ENCODE measurements at regions not wholly inside any gene's neighbourhood (a gene's known extent, or its start where the extent isn't known, plus 50 kb on each side); places are given as distances from the start of the nearest gene placed in this dataset.
"Not testable (repeated sequence)": the region's sequence is repeated elsewhere in the genome, so short reads cannot be mapped to it uniquely, and the experiment has no call there.

GRCh38 chr17:30605027-30605426, 127.8 kb downstream of the GOSR1 start:
- Mint-ChIP-seq H3K4me3 (no peak overlapping the region), H3K36me3 (ENCODE audit: insufficient read depth in 2 of 2) (no peaks in the 10 kb centered on the region), H3K4me1 (ENCODE audit: low read depth) (peaks cover 14% of the 10 kb centered on the region), H3K27me3 (ENCODE audit: low read depth) (no peaks in the 10 kb centered on the region), H3K9me3 (no peaks in the 10 kb centered on the region), H3K27ac (peak overlapping the region; percentile 20)
- ATAC-seq (replicated peaks in 1 of 2) (no peak), DNase-seq (no peak)

DNA sequence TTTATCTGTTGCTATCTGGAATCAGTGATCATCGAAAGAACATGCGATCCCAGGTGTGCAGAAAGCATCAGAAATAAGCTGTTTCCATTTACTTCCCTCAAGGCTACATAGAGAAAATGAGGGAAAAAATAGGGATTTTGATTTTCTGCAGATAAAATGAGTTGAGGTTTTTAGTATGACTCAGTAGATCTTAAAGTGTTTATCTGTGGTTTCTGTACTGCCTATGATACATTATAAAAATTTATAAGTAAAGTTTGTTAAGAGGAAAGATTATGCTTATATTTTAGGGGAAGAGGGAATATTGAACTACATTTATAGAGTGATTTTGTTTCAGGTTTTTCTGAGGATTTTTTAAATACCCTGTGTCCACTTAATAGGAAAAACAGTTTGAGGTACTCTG, 125.2 kb downstream of the GOSR1 start:
- H3K36me3 Mint-ChIP-seq (ENCODE audit: insufficient read depth in 2 of 2); DNase-seq; H3K9me3 Mint-ChIP-seq; H3K27ac Mint-ChIP-seq; ATAC-seq (replicated peaks in 1 of 2); H3K27me3 Mint-ChIP-seq (ENCODE audit: low read depth): not testable (repeated sequence)
- Mint-ChIP-seq H3K4me1 (ENCODE audit: low read depth) (peaks cover 17% of the 10 kb centered on the region), H3K4me3 (peak overlapping the region; percentile 94 to 97)

GRCh38 chr17:30601984-30602383, 124.8 kb downstream of the GOSR1 start:
- H3K27ac Mint-ChIP-seq; ATAC-seq (replicated peaks in 1 of 2): not testable (repeated sequence)

GRCh38 chr17:30600830-30601494, 123.8 kb downstream of the GOSR1 start:
- Mint-ChIP-seq H3K36me3 (ENCODE audit: insufficient read depth in 2 of 2) (no peaks in the 10 kb centered on the region), H3K4me1 (ENCODE audit: low read depth) (peaks cover 17% of the 10 kb centered on the region), H3K27ac (peak overlapping the region; percentile 85), H3K27me3 (ENCODE audit: low read depth) (peaks cover 5% of the 10 kb centered on the region), H3K4me3 (peak overlapping the region; percentile 94 to 97), H3K9me3 (no peaks in the 10 kb centered on the region)
- DNase-seq (peak; percentile 17 to 25), ATAC-seq (replicated peaks in 1 of 2) (peak; percentile 6 to 12)

More at GRCh38 chr17:30601984-30602383, 124.8 kb downstream of the GOSR1 start:
- H3K9me3 Mint-ChIP-seq; H3K27me3 Mint-ChIP-seq (ENCODE audit: low read depth); H3K36me3 Mint-ChIP-seq (ENCODE audit: insufficient read depth in 2 of 2); DNase-seq: not testable (repeated sequence)
- peaks cover 17% of the 10 kb centered on the region for H3K4me1 Mint-ChIP-seq (ENCODE audit: low read depth)
- peak overlapping the region; percentile 94 to 97 for H3K4me3 Mint-ChIP-seq

- H3K4me1 Mint-ChIP-seq (ENCODE audit: low read depth): peaks cover 17% of the 10 kb centered on the region
- H3K4me3 Mint-ChIP-seq: peak overlapping the region; percentile 94 to 97
- H3K27ac Mint-ChIP-seq: peak overlapping the region; percentile 35
- peak; percentile 80 to 82 for DNase-seq
- ATAC-seq (replicated peaks in 1 of 2): peak; percentile 93 to 95
- H3K27me3 Mint-ChIP-seq (ENCODE audit: low read depth): peaks cover 5% of the 10 kb centered on the region
- no peaks in the 10 kb centered on the region for H3K9me3 Mint-ChIP-seq
- H3K36me3 Mint-ChIP-seq (ENCODE audit: insufficient read depth in 2 of 2): no peaks in the 10 kb centered on the region
Observed at GRCh38 chr17:30600060-30600829, 123.0 kb downstream of the GOSR1 start.

GRCh38 chr17:30599428-30600059, 122.3 kb downstream of the GOSR1 start:
- ATAC-seq (replicated peaks in 1 of 2) (no peak), DNase-seq (no peak)
- H3K27me3 Mint-ChIP-seq (ENCODE audit: low read depth): peaks cover 5% of the 10 kb centered on the region
- H3K27ac Mint-ChIP-seq: no peak overlapping the region
- H3K4me1 Mint-ChIP-seq (ENCODE audit: low read depth): peaks cover 17% of the 10 kb centered on the region
- no peaks in the 10 kb centered on the region for H3K9me3 Mint-ChIP-seq
- no peaks in the 10 kb centered on the region for H3K36me3 Mint-ChIP-seq (ENCODE audit: insufficient read depth in 2 of 2)
- H3K4me3 Mint-ChIP-seq: peak overlapping the region; percentile 94 to 97

- Mint-ChIP-seq H3K9me3 (no peaks in the 10 kb centered on the region), H3K27ac (no peak overlapping the region)
- ATAC-seq (replicated peaks in 1 of 2): no peak
Observed at GRCh38 chr17:30597776-30598288, 120.6 kb downstream of the GOSR1 start.

GRCh38 chr17:30596948-30597775, 120.0 kb downstream of the GOSR1 start:
- H3K4me1 Mint-ChIP-seq (ENCODE audit: low read depth); H3K27me3 Mint-ChIP-seq (ENCODE audit: low read depth); H3K4me3 Mint-ChIP-seq; H3K9me3 Mint-ChIP-seq; ATAC-seq (replicated peaks in 1 of 2); H3K27ac Mint-ChIP-seq; DNase-seq; H3K36me3 Mint-ChIP-seq (ENCODE audit: insufficient read depth in 2 of 2): not testable (repeated sequence)

More at GRCh38 chr17:30597776-30598288, 120.6 kb downstream of the GOSR1 start:
- H3K27me3 Mint-ChIP-seq (ENCODE audit: low read depth): peaks cover 5% of the 10 kb centered on the region
- H3K4me1 Mint-ChIP-seq (ENCODE audit: low read depth): peaks cover 16% of the 10 kb centered on the region
- no peak for DNase-seq
- no peaks in the 10 kb centered on the region for H3K36me3 Mint-ChIP-seq (ENCODE audit: insufficient read depth in 2 of 2)
- no peak overlapping the region for H3K4me3 Mint-ChIP-seq

DNA sequence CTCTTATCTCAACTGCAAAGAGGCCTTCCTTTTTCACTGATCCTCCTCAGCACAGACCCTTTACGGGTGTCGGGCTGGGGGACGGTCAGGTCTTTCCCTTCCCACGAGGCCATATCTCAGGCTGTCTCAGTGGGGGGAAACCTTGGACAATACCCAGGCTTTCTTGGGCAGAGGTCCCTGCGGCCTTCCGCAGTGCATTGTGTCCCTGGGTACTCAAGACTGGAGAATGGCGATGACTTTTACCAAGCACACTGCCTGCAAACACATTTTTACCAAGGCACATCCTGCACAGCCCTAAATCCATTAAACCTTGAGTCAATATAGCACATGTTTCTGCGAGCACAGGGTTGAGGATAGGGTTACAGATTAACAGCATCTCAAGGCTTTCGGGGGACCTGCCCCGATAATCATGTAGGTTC, 117.8 kb downstream of the GOSR1 start:
- not testable (repeated sequence) for H3K36me3 Mint-ChIP-seq (ENCODE audit: insufficient read depth in 2 of 2); DNase-seq

GRCh38 chr17:30594223-30594952, 117.2 kb downstream of the GOSR1 start:
- Mint-ChIP-seq H3K4me3 (no peak overlapping the region), H3K9me3 (no peaks in the 10 kb centered on the region), H3K4me1 (ENCODE audit: low read depth) (no peaks in the 10 kb centered on the region), H3K27me3 (ENCODE audit: low read depth) (peaks cover 11% of the 10 kb centered on the region), H3K36me3 (ENCODE audit: insufficient read depth in 2 of 2) (no peaks in the 10 kb centered on the region), H3K27ac (no peak overlapping the region)
- no peak for ATAC-seq (replicated peaks in 1 of 2)
- DNase-seq: no peak

More for the DNA sequence above, 117.8 kb downstream of the GOSR1 start:
- not testable (repeated sequence) for H3K4me1 Mint-ChIP-seq (ENCODE audit: low read depth); H3K4me3 Mint-ChIP-seq; H3K9me3 Mint-ChIP-seq; H3K27ac Mint-ChIP-seq; ATAC-seq (replicated peaks in 1 of 2)
- H3K27me3 Mint-ChIP-seq (ENCODE audit: low read depth): peaks cover 11% of the 10 kb centered on the region

DNA sequence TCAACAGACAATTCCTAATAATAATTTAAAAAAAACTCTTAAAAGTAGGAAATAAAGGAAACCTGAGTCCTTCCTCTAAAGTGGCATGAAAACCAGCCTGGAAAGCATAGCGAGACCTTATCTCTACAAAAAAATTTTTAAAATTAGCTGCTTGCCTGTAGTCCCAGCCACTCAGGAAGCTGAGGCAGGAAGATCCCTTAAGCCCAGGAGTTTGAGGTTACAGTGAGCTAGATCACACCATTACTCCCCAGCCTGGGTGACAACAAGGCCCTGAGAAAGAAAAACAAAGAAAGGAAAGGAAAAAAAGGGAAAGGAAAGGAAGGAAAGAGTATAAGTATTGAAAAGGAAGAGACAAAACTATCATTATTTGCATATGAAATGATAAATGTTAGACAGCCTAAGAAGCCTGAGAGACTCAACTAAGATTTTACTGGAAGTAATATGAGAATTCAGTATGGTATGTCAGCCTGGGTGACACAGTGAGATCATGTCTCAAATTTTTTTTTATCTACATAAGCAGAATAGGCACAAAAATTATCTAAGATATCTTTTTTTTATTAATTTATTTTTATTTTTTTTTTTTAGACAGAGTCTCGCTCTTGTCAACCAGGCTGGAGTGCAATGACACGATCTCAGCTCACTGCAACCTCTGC, 113.0 kb downstream of the GOSR1 start:
- ATAC-seq (replicated peaks in 1 of 2) (no peak), DNase-seq (no peak)
- Mint-ChIP-seq H3K9me3 (no peaks in the 10 kb centered on the region), H3K27me3 (ENCODE audit: low read depth) (peaks cover 6% of the 10 kb centered on the region), H3K27ac (no peak overlapping the region), H3K36me3 (ENCODE audit: insufficient read depth in 2 of 2) (peaks cover 0 to 2% of the 10 kb centered on the region in 2 donors), H3K4me1 (ENCODE audit: low read depth) (peaks cover 6% of the 10 kb centered on the region), H3K4me3 (no peak overlapping the region)

Data from activated T-cell treated with anti-CD3 and anti-CD28 coated beads, Interleukin-2, amount 50 U/mL, for 72 hours (primary cell).